Gastroesophageal sphincter (tissue), 3 donors: ENCODE measurements at regions not wholly inside any gene's neighbourhood (a gene's known extent, or its start where the extent isn't known, plus 50 kb on each side); places are given as distances from the start of the nearest gene placed in this dataset.

ENCODE experiments used
- EP300 ChIP-seq: sonication (generic); formaldehyde crosslinking; IDR thresholded peaks from one replicate; pipeline ENCODE4 v1.6.1; 2017; ENCODE audit warnings: antibody characterized with exemption, mild to moderate bottlenecking
- POLR2AphosphoS5 ChIP-seq: sonication (generic); formaldehyde crosslinking; IDR thresholded peaks from one replicate; pipeline ENCODE4 v1.6.1; 2017; ENCODE audit warnings: antibody characterized with exemption
- TF ChIP-seq, protein P1 (sequence below), 4 experiments: fragments of 200-600 bp in 2 of 4; fragments of 450-650 bp in 2 of 4; sonication (generic) in 1 of 4; IDR thresholded peaks; one replicate each; pipeline ENCODE4 v1.5.1; 2017 to 2019; ENCODE audit warnings: antibody characterized with exemption in 4 of 4, mild to moderate bottlenecking in 2 of 4, moderate library complexity in 2 of 4

DNA sequence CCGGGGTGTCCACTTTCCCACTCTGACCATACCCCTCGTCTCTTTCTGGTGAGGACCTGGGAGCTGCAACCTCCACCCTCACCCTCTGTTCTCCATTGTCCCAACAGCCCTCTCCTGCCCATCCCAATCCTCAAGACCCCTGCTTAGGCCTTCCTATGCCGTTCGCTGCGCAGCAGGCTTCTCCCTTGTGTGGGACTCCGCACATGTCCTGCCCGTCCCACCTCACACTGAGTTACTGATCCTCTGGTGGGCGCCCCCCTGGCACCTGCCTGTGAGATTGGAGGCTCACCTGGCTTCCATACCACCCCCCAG is 119.5 kb upstream of the SNTG2 start:
- TF ChIP-seq, protein P1, sequence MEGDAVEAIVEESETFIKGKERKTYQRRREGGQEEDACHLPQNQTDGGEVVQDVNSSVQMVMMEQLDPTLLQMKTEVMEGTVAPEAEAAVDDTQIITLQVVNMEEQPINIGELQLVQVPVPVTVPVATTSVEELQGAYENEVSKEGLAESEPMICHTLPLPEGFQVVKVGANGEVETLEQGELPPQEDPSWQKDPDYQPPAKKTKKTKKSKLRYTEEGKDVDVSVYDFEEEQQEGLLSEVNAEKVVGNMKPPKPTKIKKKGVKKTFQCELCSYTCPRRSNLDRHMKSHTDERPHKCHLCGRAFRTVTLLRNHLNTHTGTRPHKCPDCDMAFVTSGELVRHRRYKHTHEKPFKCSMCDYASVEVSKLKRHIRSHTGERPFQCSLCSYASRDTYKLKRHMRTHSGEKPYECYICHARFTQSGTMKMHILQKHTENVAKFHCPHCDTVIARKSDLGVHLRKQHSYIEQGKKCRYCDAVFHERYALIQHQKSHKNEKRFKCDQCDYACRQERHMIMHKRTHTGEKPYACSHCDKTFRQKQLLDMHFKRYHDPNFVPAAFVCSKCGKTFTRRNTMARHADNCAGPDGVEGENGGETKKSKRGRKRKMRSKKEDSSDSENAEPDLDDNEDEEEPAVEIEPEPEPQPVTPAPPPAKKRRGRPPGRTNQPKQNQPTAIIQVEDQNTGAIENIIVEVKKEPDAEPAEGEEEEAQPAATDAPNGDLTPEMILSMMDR (IDR thresholded peaks at IDR 0.05) = no peak
- TF ChIP-seq EP300 = no peak
- TF ChIP-seq POLR2AphosphoS5 = no peak
